Fibroblast of lung (primary cell): ENCODE measurements at regions not wholly inside any gene's neighbourhood (a gene's known extent, or its start where the extent isn't known, plus 50 kb on each side); places are given as distances from the start of the nearest gene placed in this dataset.
"Not testable (repeated sequence)": the region's sequence is repeated elsewhere in the genome, so short reads cannot be mapped to it uniquely, and the experiment has no call there.

Source experiments
- DNase-seq, 2 donors: peaks; one replicate each; pipeline versions ENCODE4 v3.0.0 to v3.0.0-alpha.2; 2010; ENCODE audit warnings: low read depth in 2 of 2
- H2AFZ ChIP-seq: 2 replicates; pipeline ENCODE4 v1.5.1; 2012; ENCODE audit warnings: low read length, control low read depth, inconsistent platforms
- H3K27ac ChIP-seq: 2 replicates; pipeline ENCODE4 v1.5.1; 2011; ENCODE audit warnings: low read length, control low read depth; ENCODE audit not compliant: insufficient read depth
- H3K27me3 ChIP-seq: 2 replicates; pipeline ENCODE4 v1.5.1; 2011; ENCODE audit warnings: mild to moderate bottlenecking, low read length; ENCODE audit not compliant: control insufficient read depth, insufficient read depth
- H3K36me3 ChIP-seq: 2 replicates; pipeline ENCODE4 v1.5.1; 2011; ENCODE audit warnings: low read length; ENCODE audit not compliant: control insufficient read depth, insufficient read depth
- H3K4me1 ChIP-seq: 2 replicates; pipeline ENCODE4 v1.5.1; 2011; ENCODE audit warnings: low read length; ENCODE audit not compliant: control insufficient read depth, insufficient read depth; ENCODE audit errors: extremely low read depth
- H3K4me2 ChIP-seq: 2 replicates; pipeline ENCODE4 v1.5.1; 2011; ENCODE audit warnings: low read length, control low read depth; ENCODE audit not compliant: insufficient read depth; ENCODE audit errors: extremely low read depth
- H3K4me3 ChIP-seq, 4 experiments: fragments of 200-600 bp in 1 of 4; sonication (generic) in 1 of 4; replicated peaks in 1 of 4; 2 replicates each; pipeline ENCODE4 v1.5.1; 2011 to 2016; ENCODE audit warnings: low read length in 4 of 4, low read depth in 3 of 4, mild to moderate bottlenecking in 3 of 4, control low read depth in 2 of 4, inconsistent platforms in 1 of 4, mixed read lengths in 1 of 4; ENCODE audit not compliant: insufficient read depth in 1 of 4; ENCODE audit errors: control extremely low read depth in 1 of 4
- H3K79me2 ChIP-seq: 2 replicates; pipeline ENCODE4 v1.5.1; 2012; ENCODE audit warnings: mild to moderate bottlenecking, low read length, inconsistent platforms; ENCODE audit not compliant: control insufficient read depth, insufficient read depth
- H3K9ac ChIP-seq: 2 replicates; pipeline ENCODE4 v1.5.1; 2011; ENCODE audit warnings: mild to moderate bottlenecking, low read length, control low read depth; ENCODE audit not compliant: insufficient read depth
- H3K9me3 ChIP-seq: 2 replicates; pipeline ENCODE4 v1.5.1; 2012; ENCODE audit warnings: low read depth, low read length; ENCODE audit not compliant: control insufficient read depth, insufficient read depth
- H4K20me1 ChIP-seq: 2 replicates; pipeline ENCODE4 v1.5.1; 2011; ENCODE audit warnings: low read length; ENCODE audit not compliant: control insufficient read depth, insufficient read depth; ENCODE audit errors: extremely low read depth
- CTCF ChIP-seq, 2 donors: IDR thresholded peaks in 1 of 2; conservative IDR thresholded peaks in 1 of 2; 1 replicate in 1 of 2; 2 replicates in 1 of 2; pipeline ENCODE4 v1.5.1; 2011 to 2012; ENCODE audit warnings: low read length in 2 of 2, control low read depth in 1 of 2, inconsistent platforms in 1 of 2, low read depth in 1 of 2, mild to moderate bottlenecking in 1 of 2
- EZH2 ChIP-seq: IDR thresholded peaks from 2 replicates; pipeline ENCODE4 v1.5.1; 2012; ENCODE audit warnings: low read length, control low read depth, mild to moderate bottlenecking; ENCODE audit errors: missing control alignments

GRCh38 chr5:166803058-166803457, 1488.4 kb upstream of the WWC1 start:
- no peak for DNase-seq
- H3K9ac ChIP-seq, result no peak overlapping the region
- H3K4me2 ChIP-seq, result no peak overlapping the region
- no peak overlapping the region for H2AFZ ChIP-seq
- H3K36me3 ChIP-seq, result no peaks in the 10 kb centered on the region
- no peaks in the 10 kb centered on the region for H4K20me1 ChIP-seq
- TF ChIP-seq EZH2 (no peak), CTCF (conservative IDR thresholded peaks at IDR 0.05 in 1 of 2, IDR thresholded peaks at IDR 0.05 in 1 of 2; ENCODE audit: low read depth in 1 of 2, low read length in 2 of 2) (no peak)
- H3K4me1 ChIP-seq, result no peaks in the 10 kb centered on the region
- H3K79me2 ChIP-seq, result no peaks in the 10 kb centered on the region
- H3K27me3 ChIP-seq, result no peaks in the 10 kb centered on the region
- H3K27ac ChIP-seq, result no peak overlapping the region
- H3K4me3 ChIP-seq, result no peak overlapping the region
- H3K9me3 ChIP-seq, result no peaks in the 10 kb centered on the region

- H3K27me3 ChIP-seq, H2AFZ ChIP-seq, H3K9ac ChIP-seq, DNase-seq, H3K27ac ChIP-seq, H3K9me3 ChIP-seq, H3K4me2 ChIP-seq, H3K4me3 ChIP-seq, H4K20me1 ChIP-seq, H3K4me1 ChIP-seq, H3K79me2 ChIP-seq, H3K36me3 ChIP-seq: not testable (repeated sequence)
Observed at GRCh38 chr5:166804223-166804622, 1487.2 kb upstream of the WWC1 start.

- H3K9ac ChIP-seq, H3K4me2 ChIP-seq, H2AFZ ChIP-seq, H3K27ac ChIP-seq, DNase-seq, H3K9me3 ChIP-seq, H3K4me3 ChIP-seq, H4K20me1 ChIP-seq, H3K36me3 ChIP-seq, H3K4me1 ChIP-seq, H3K27me3 ChIP-seq, H3K79me2 ChIP-seq: not testable (repeated sequence)
Observed at GRCh38 chr5:166804693-166805092, 1486.8 kb upstream of the WWC1 start.

GRCh38 chr5:166810093-166810658, 1481.3 kb upstream of the WWC1 start:
- not testable (repeated sequence) for H3K9me3 ChIP-seq, H2AFZ ChIP-seq, H3K79me2 ChIP-seq, H3K27ac ChIP-seq, DNase-seq, H4K20me1 ChIP-seq, H3K4me3 ChIP-seq, H3K36me3 ChIP-seq, H3K9ac ChIP-seq, H3K27me3 ChIP-seq, H3K4me1 ChIP-seq, H3K4me2 ChIP-seq
